HG03175 (cell line): ENCODE measurements at regions not wholly inside any gene's neighbourhood (a gene's known extent, or its start where the extent isn't known, plus 50 kb on each side); places are given as distances from the start of the nearest gene placed in this dataset.
"Not testable (repeated sequence)": the region's sequence is repeated elsewhere in the genome, so short reads cannot be mapped to it uniquely, and the experiment has no call there.

ENCODE experiments used
- ATAC-seq: cut with Tn5 transposase; IDR thresholded peaks from one replicate; pipeline ENCODE4 v1.9.1; 2021; ENCODE audit warnings: mild to moderate bottlenecking, moderate library complexity; ENCODE audit not compliant: unreplicated experiment

- ATAC-seq: no peak
These were observed 298.9 kb upstream of the NCKAP5 start for GRCh38 chr2:133867166-133867565.

DNA sequence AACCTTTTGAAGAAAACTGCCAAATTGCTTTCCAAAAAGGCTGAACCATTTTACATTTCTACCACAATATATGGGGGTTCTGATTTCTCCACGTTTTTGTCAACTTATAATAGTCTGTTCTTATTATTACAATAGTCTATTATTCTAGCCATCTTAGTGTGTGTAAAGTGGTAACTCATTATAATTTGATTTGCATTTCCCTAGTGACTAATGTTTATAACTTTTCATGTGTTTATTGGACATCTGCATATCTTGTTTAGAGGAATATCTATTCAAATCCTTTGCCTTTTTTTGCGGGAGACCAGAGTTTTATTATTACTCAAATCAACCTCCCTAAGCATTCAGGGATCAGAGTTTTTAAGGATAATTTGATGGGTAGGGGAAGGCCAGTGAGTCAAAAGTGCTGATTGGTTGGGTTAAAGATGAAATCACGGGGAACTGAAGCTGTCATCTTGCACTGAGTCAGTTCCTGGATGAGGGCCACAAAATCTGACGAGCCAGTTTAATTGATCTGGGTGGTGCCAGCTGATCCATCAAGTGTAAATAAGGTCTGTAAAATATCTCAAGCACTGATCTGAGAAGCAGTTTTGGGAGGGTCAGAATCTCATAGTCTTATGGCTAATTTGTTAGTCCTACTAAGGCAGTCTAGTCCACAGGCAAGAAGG, 303.4 kb upstream of the NCKAP5 start:
- ATAC-seq: no peak

DNA sequence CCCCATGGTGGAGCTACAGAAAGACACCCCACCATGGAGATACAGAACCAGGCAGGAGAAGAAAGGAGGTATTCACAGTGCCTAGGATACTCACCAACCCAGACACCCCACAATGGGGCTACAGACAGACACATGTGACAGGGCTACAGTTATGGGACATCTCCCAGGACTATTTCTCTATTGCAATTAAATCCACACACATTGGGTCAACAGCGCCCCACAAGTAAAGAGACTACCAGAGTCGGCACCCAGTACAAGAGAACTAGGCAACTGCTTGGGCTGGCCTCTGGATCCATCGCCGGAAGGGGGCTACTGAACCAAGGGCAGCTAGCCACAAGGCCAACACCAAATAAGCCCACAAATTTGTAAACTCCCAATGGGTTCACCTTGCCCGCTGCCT, 310.1 kb upstream of the NCKAP5 start:
- no peak for ATAC-seq

DNA sequence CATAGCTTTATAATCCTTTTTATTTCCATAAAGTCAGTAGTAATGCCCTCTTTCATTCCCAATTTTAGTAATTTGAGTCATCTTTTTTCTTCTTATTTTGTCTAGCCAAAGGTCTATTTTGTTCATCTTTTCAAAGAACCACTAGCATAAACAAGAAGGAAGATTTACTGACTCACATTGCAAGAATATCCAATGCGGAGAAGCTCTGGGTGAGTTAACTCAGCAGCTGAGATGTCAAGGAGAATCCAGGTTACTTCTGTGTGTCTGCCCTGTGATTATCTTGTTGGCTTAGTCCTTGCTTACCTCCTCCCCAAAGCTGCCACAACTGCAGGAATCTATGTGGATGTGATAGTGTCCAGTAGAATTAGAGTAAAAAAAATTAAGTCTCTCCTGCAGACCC, 311.4 kb upstream of the NCKAP5 start:
- no peak for ATAC-seq

DNA sequence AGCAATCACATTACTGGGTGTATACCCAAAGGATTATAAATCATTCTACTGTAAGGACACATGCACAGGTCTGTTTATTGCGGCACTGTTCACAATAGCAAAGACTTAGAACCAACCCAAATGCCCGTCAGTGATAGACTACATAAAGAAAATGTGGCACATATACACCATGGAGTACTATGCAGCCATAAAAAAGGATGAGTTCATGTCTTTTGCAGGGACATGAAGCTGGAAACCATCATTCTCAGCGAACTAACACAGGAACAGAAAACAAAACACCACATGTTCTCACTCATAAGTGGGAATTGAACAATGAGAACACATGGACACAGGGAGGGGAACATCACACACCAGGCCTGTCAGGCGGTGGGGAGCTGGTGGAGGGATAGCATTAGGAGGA, 313.9 kb upstream of the NCKAP5 start:
- ATAC-seq: not testable (repeated sequence)

GRCh38 chr2:133884739-133885381, 316.6 kb upstream of the NCKAP5 start:
- no peak for ATAC-seq

GRCh38 chr2:133885847-133886246, 317.6 kb upstream of the NCKAP5 start:
- no peak for ATAC-seq

DNA sequence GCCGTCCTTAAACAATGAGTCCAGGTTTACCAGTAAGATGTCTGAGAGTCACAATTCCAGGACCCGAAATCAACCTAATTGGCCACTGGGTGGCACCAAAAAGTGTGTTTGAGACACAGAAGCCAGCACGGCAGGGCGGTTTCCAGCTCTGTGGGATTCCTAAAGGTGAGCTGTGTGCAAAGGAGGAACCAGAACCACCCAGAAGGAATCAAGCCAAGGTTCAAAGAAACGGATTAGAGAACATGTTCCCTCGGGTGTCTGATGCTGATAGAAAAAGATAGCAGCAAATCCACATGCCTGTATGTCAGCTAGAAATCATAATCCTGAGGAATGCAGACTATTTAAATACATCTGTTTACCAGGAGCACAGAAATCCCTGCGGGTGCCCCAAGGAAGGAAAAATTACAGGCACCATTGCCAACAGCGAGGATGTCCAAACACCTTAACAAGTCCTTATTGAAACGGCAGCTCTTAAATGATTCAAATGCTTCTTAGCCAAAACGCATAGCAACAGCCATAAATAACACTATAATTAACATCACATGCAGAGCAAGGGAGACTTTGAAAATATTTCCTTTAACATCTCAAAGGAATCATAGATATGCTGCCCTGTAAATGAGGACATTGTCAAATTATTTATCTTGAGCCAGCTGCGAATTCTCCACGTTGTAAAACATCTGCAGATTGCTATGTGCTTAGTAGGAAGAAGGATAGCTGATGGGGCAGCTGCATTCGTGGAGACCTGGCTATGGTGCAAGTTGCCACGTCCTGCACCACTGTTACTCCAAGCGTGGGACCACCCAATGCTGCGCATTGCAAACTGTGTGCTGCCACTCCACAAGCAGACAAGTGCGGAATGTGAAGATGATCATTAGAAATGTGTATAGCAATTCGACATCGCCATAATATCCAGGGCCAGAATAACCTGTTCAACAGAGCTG, 318.7 kb upstream of the NCKAP5 start:
- ATAC-seq: peak; percentile 75

DNA sequence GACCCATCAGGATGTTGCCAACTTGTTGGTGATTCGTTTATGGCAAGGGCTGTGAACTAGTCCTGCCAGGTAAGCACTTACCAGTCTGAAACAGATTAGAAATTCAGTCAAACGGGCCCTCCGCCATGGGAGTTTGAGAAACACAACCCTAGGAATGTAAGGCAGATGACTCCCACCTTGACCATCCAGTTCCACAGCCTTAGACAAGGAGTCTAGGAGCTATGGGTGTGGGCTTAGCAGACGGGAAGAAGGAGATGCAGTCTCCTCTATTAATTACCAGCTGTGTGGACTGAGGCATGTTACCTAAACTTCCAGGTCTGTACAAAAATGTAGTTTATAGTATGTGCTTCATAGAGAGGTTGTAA, 319.4 kb upstream of the NCKAP5 start:
- no peak for ATAC-seq

DNA sequence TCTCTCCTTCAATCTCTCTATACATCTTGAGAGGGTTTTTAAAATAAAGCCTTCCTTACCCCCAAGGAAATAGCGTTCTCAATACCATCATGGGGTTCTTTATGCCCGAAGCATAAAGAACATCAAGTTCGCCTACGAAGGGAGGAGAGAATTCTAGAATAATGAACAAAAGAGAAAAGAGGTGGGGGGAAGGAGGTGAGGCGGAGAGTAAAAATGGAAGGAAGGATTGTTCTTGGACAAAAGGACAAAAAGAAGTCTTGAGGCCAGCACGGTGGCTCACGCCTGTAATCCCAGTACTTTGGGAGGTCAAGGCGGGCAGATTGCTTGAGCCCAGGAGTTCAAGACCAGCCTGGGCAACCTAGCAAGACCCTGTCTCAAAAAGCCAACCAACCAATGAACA, 319.8 kb upstream of the NCKAP5 start:
- no peak for ATAC-seq

DNA sequence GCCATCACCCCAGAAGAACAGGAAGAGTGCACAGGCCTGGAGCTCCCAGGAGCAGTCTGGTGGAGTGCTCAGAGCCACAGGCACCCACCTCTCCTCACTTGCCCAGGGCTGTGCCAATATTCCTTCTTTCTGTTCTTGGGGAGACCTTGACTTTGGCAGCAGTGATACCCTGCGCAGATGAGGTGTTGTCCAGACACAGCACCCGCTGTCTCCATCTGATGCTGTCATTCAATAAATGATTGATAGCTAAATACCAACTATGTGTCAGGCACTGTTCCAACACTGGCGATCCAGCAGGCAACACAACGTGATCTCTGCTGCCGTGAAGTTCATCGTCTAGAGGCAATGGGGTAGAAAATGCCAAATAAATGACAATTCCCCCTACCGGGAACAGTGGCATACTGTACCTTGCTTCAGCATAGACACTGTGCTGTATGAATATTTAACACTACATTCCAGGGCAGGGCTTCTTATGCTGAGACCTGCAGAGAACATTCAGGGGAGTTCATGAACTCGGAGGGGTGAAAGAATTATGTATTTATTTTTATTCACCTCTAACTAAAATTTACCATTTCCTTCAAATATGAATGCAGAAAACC, 320.5 kb upstream of the NCKAP5 start:
- no peak for ATAC-seq

DNA sequence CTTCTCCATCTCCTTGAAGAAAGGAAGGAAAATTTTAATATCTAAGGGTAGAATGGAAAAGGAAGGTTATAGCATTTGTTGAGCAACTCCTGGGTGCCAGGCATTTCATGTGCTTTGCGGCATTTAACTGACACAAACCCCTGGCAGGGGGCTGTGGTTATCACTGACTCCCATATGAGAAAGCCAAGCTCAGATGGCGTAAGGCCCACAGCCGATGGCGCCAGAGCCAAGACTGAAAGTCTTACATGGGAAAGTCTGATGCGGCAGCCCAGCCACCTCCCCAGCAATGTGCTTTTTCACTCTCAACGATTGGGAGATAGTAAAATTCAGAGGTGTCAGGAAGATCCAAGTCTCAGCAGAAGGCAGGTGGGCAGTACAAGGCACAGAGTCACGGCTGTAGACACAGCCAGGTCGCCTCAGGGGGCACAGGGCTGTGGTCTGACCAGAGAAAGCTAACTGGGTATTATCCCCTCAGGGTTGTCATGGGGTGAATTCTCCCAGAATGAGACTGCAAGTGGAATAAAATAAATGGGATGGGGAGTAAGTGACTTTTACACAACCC, 324.2 kb upstream of the NCKAP5 start:
- no peak for ATAC-seq

DNA sequence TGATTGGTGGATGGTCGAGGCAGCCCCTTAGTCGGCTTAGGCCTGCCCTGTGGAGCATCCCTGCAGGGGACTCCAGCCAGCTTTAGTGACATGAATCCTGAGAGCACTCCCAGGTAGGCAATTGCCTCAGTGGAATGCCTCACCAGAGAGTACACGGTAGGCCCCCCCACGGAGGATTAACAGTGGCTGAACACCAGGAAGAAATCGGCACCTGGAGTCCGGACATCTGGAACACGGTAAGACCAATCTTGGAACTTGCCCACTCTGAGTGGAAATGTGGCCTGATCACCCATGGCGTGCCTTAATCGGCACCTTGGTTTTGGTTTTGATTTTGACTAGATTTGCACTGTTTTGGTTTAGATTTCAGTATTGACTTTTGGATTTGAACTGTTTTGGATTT, 326.2 kb upstream of the NCKAP5 start:
- no peak for ATAC-seq

DNA sequence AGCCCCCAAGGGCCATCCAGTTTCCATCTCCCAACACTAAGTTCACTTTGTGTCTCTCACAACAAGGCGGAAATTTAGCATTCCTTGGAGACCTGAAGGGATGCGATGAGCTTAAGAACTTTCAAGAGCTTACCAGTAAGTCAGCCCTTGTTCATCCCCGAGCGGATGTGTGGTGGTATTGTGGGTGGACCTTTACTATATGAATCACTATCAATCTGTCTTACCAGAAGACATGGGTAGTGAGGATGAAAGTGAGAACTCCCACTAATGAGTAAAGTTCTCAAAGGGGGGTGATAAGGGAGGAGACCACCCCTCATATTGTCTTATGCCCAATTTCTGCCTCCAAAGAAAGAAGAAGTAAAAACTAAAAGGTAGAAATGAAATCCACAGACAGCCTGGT, 329.6 kb upstream of the NCKAP5 start:
- not testable (repeated sequence) for ATAC-seq

DNA sequence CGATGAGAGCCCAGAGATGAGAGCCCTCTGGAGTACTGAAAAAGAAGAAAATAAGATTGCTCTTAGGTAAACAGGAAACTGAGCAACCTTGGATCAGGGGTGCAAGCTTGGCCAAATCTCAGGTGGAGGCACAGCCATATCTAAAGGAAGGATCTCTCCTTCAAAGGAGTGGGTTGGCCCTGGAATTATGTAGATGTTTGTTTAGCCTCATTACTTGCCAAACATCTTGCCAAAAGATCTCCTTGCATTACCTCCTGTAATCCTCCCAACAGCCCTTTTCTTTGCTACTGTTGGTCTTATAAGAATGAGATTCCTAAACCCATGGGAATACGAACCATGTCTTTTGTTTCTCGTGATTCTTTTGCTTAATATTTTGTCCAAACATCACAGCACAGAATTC, 332.6 kb upstream of the NCKAP5 start:
- ATAC-seq: no peak

DNA sequence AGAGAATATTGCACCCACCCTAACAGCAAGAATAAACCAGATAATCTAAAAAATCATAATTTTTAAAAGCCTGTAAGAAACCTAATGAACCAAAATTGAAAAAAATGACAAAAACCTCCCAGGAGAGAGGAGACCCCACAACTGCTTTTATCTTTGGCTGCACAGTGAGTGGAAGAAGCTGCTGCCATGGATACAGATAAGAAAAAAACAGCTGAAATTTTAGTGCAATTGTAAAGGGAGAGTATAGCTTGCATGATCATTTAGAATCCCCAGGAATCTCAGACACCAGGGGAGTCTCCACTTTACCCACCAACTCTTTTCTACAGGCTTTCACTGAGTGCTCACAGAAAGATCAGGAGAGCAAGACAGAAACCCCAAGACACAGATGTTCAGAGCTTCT, 338.1 kb upstream of the NCKAP5 start:
- no peak for ATAC-seq

DNA sequence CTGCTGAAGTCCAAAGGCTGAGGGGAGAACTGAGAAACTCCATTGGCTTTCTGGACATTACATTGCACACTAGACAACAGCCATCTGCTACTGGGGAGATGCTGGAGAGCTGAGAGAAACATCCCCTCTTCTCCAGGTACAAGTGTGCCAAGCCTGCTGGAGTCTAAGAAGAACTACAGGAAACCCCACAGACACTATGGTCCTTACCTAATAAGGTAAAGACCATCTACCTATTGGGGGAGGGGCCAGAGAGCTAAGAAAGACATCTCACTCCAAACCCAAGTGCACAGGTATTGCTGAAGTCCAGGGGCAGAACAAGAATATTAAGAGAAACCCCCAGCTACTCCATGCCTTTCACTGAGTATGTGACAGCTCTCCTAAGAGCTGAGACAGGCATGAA, 338.7 kb upstream of the NCKAP5 start:
- no peak for ATAC-seq

DNA sequence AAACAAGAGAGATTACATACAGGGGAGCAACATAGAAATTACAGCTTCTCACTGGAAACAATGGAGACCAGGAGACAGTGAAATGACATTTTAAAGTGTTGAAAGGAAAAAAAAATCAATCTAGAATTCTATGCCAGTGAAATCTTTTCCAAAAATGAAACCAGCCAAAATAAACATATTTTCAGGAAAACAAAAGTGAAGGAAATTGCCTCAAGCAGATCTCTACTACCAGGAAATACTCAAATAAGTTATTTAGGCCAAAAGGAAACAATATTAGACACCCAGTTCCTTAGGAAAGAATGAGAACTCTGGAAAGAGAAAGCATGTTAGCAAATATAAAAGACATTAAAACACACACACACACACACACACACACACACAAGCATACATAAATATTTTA, 339.9 kb upstream of the NCKAP5 start:
- ATAC-seq: no peak

DNA sequence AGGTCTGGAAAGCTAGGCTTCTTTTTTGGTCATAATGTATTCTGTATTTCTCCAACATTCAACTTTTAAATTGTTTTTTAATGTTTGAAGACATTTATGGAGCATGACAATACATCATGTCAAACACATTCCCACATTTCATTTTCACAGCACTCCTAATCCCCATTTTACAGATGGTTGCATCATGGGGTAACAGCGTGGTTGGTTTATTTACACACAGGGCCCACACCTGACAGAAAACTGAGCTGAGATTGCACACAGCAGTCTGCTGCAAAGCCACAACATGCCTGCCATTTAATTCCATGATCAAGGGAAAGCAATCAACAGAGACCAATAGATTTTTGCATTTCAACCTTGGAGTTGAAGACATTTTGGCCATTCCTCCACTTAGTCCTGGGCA, 335.7 kb upstream of the MGAT5 start:
- ATAC-seq: no peak

GRCh38 chr2:133919285-133919684, 334.6 kb upstream of the MGAT5 start:
- no peak for ATAC-seq

GRCh38 chr2:133927894-133928293, 326.0 kb upstream of the MGAT5 start:
- no peak for ATAC-seq
